Stimulated activated CD4-positive, alpha-beta T cell treated with anti-CD3 and anti-CD28 coated beads, Interleukin-12 subunit alpha, Interleukin-12 subunit beta, amount 100 ng/mL, for 4 hours (primary cell): ENCODE measurements at regions not wholly inside any gene's neighbourhood (a gene's known extent, or its start where the extent isn't known, plus 50 kb on each side); places are given as distances from the start of the nearest gene placed in this dataset.
"Not testable (repeated sequence)": the region's sequence is repeated elsewhere in the genome, so short reads cannot be mapped to it uniquely, and the experiment has no call there.

Experiments used
- DNase-seq: peaks from one replicate; pipeline ENCODE4 v3.0.0-alpha.2; 2020

DNA sequence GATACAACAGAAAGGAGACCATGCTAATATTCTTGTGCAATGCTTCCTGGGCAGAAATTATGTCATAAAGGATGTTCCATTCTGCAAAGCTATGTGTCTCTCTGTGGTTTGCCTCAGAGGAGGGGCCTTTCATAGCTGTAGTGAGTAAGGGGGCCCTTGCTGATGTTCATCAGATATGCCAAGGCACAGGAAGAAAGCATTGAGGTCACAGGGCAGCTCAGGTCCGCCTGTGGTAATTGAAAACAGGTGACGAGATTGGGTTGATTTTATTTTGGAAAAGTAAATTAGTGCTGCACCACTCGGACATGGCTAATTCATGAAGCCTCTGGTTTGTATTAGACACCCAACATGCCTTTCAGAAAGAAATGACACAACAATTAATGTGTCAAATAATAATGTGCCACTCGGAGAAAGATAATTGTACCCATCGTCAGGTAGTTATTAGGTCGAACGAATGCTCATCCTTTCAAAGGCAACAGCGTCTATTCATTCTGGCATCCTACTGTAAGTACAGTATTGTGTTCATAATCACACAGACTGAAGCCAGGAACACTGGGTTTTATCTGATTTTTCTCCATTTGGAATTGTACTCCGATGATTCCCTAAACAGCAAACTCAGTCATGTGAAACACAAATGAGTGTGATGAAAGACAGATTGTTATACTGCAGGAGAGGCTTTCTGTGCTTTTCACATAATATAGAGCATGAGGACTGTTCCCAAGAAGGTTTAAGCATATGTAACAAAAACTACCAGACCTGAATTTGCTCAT, 421.6 kb upstream of the KLF12 start:
- DNase-seq = no peak

DNA sequence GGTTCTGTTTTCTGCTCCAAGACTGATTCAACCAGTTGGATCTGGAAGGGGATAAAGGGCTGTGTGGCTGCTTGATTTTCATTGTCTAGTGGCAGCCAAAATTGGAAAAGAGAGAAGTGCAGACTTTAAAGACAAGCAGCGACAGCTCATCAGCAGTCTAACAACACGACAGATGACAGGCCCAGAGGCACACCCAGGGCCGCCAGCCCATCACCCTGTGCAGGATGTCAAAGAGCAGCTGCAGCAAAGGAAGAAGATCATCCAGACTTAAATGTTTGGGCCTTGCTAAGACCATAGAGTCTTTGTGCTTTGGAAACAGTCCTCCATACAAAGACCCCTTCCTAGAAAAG, 421.0 kb upstream of the KLF12 start:
- DNase-seq = no peak

DNA sequence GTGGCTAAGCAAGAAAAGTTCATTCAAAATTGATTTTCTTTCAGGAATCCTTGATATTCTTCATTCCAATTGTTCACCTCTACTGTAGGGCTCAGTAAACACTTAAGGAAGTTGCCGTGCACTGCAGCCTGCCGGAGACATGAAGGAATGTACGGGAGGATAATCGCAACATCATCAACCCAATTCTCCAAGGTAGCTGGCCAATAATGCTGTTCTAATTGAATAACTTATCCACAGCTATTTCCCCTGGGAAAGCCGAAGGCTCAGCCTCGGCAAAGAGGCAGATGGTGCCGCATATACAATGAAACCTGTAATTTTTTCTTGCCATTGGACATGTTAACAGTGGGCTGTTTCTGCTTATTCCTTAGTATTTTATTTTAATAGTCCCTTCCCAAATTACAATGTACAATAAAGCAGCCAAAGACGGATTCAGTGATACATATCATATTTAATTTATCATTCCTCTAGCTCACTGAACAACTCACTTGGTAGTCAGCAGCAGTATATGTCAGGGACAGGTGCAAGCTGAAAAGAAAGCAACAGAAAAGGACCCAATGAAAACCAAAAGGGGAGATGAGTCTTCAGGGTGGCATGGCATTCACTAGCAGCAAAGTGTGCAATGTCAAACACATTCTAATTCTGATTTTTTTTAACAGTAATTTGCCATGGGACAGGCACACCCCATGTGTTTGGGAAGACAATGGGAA, 420.5 kb upstream of the KLF12 start:
- DNase-seq = no peak

DNA sequence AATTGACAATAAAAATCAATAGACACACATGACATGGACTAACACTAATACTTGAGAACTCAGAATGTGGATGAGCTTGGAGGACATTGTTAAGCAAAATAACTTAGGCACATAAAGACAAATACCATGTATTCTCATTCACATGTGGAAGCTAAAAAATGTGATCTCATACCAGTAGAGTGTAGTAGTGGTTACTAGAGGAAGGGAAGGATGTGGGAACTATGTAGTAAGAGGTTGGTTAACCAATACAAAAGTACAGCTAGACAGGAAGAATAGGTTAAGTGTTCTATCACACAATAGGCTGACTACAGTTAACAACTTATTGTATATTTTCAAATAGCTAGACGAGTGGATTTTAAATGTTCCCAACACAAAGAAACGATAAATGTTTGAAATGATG, 415.8 kb upstream of the KLF12 start:
- DNase-seq = no peak

DNA sequence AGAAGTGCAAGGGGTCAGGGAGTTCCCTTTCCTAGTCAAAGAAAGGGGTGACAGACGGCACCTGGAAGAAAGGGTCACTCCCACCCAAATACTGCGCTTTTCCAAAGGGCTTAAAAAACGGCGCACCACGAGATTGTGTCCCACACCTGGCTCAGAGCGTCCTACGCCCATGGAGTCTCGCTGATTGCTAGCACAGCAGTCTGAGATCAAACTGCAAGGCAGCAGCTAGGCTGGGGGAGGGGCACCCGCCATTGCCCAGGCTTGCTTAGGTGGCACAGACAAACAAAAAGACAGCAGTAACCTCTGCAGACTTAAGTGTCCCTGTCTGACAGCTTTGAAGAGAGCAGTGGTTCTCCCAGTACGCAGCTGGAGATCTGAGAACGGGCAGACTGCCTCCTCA, 402.4 kb upstream of the KLF12 start:
- not testable (repeated sequence) for DNase-seq

DNA sequence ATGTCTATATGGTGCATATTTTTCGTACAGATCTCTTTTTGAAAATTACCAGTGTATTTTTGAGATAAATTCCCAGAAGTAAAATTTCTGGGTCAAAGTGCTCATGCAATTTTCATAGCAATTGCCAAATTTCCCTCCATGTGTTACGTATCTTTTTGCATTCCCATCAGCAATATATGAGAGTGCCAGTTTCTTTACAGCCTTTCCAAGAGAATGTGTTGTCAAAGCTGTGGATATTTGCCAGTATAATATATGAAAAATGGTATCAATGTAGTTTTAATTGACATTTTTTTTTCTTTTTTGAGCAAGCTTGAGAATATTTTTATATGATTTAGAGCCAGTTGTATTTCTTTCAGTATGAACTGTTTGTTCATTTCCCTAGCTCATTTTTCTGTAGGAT, 399.0 kb upstream of the KLF12 start:
- no peak for DNase-seq

DNA sequence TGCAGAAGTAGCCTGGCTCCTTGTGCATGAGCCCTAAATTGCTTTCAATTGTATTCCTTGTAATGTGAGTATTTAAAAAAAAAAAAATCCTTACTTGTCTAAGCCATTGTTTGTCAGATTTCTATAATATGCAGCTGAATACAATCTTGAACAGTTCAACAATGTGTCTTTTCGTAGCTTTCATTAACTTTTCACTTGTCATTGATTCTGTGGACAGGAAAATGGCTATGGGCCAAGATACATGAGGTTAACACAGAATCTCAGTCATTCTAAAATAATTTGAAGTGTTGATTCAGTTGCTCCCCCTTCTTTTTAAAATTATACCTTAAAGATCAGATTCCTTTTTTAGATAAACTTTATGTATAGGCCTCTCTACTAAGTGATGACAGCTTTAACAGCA, 395.8 kb upstream of the KLF12 start:
- DNase-seq = no peak

DNA sequence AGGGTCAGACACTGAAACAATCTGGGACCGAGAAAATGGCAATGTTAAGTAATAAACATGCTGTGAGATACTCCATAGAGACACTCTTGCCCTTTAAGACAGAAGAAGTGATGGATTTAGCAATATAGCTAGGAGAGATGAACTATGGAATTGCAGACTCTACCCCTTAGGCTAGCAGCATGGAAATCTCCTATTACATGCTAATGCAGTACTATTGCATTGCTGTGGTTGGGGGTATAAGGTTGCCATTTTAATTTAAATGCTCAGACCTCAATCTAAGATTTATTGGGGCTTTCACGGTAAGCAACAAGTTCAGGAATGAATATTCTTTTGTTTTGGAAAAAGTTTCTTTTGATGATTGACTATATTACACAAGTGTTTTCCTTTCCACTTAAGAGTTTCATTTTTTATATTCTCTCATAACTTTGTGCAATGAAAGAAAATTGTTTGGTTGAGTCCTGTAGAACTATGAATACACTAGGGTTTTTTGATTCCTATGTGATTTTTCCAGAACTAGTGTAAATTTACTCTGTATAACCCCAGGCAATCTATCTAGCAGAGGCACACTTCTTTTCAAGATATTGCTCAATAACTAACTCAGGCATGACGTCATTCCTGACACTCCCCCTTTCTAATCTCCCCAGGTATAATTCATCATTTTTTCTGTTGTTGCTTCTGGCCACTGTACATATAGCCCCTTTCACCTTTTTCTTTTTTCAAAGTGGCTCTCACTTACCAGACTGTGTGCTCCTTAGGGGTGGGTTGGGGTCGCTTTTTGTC, 394.7 kb upstream of the KLF12 start:
- DNase-seq = no peak

DNA sequence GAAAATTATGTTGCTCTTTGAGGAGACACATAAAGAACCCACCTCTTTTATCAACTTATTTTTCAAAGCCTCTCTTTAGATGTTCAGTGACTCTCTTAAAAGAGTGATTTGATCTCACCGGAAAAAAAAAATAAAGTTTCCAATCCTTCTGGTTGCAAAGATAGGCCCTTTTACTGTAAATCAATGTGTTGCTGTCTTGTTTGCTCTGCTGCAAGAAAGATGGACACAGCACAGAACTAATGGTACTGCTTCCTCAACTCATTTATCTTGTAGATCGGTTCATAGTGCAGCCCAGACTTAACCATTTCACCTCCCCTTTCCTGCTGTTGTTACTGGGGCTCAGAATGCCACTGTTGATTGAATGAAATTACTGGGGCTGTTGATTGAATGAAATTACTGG, 388.9 kb upstream of the KLF12 start:
- no peak for DNase-seq

DNA sequence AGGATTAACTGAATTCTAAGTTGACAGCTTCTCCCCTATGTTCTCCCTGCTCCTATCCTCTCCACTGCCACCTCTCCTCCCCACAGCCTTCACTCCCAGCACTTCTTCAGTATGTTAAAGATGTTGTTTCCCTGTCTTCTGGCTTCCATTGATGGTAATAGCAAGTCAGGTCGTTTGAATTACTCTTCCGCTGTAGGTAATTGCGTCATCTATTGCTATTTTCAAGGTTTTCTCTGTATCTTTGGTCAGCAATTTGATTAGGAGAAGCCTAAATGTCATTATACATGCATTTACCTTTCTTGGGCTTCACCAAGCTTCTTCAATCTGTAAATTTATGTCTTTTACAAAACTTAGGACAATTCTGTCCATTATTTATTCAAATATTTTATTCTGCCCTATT, 377.3 kb upstream of the KLF12 start:
- no peak for DNase-seq

DNA sequence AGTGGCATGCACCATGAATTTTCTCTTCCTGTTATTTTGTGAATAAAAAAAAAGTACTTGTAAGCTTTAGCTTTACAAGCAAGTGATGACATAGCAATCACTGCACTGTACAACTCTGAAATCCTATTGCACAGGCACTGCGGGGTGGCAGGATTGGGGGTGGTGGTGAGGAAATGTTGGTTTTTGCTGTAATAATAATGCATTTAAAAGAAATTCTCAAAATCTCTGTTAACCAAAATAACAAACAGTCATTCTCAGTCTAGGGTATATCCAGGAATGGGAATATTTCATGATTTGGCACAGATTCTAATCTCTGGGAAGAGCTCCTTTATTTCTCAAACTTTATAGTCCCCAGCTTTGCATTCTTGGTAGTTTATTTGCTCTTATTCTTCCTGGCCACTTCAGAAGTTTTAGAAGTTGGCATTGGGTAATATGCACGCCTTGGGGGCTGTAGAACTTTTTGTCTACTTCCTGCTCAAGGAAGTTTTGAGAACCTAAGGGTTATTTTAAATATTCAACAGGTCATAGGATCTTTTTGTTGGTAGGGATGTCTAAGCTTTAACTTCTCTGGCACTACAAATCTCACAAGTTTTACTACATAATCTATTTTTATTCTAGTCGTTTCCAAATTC, 353.0 kb upstream of the KLF12 start:
- DNase-seq = no peak

DNA sequence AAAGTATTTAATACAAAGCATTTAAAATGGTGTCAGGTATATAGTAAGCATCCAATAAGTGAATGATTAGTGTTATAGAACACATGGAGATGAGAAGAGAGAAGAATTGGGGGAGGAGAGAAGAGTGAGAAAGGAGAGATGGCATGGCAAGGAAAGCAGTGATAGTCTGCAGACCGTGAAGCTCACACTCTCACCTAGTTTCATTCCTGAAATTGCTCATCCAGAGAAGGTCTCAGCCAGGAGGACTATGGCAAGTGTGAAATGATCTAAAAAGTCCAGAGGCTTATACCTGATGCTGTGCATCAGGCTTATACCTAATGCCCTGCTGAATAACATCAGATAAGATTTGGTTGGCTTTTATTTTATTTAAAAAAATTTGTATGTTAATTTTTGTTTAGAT, 351.6 kb upstream of the KLF12 start:
- DNase-seq = no peak

DNA sequence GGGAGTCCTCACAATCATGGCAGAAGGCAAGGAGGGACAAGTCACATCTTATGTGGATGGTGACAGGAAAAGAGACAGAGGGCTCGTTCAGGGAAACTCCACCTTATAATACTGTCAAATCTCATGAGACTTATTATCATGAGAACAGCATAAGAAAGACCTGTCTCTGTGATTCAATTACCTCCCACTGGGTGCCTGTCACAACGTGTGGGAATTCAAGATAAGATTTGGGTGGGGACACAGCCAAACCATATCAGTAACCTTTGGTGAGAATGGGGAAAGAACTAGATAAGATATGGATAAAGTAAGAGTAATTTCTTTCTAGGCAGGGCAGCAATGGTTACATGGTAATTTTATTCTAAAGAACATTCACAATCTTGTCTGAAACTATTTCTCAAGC, 344.9 kb upstream of the KLF12 start:
- no peak for DNase-seq

DNA sequence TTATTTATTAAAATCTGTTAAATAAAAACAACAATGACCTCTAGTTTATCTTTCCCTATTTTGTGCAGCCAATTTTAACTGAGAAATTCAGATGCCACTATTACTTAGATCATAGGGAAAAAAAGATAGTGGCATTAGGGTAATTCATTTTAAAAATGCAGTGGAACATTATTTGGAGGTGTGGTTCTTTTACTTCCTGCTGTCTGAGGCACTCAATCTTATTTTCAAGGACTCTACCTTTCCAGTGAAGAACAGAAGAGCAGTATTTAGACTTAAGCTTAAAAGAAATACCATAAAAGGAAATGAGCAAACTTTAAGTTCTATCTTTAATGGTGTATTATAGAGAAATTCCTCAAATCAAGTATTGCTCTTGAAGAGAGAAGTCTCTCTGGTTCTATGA, 342.6 kb upstream of the KLF12 start:
- DNase-seq = no peak

DNA sequence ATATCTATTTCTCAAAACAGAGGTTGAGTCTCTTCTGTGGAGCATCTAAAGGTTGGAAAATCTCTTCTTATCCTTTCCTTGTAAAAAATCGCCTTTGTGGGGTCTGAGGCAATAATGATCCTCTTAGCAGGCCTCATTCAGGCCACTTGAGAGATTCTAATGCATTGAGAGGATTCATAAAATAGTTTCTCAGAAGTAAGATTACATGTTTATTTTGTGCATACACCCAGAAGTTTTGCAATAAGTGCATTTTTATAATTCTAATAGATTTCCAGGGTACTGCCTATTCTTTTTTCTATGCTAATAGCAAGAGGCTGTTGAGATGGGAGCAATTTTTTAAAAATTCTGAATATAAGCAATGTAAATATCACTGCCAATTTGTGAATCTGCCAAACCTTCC, 342.2 kb upstream of the KLF12 start:
- no peak for DNase-seq

DNA sequence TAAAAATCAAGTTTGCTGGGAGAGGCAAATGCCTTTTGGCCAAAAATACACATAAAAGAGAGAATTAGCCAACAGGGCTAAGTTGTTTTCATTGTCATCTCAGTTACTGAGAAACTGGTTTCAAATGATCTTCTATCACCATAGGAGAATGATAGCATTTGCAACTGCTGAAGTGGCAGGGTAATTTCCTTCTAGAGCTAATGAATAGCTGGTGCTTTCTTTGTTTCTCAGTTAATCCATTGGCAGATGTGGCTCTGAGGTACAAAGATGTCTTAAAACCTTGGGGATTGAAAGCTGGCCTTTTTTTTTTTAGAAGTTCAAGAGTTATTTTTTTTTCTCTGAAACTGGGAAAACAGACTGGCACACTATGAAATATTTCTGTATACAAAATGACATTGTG, 332.7 kb upstream of the KLF12 start:
- no peak for DNase-seq

DNA sequence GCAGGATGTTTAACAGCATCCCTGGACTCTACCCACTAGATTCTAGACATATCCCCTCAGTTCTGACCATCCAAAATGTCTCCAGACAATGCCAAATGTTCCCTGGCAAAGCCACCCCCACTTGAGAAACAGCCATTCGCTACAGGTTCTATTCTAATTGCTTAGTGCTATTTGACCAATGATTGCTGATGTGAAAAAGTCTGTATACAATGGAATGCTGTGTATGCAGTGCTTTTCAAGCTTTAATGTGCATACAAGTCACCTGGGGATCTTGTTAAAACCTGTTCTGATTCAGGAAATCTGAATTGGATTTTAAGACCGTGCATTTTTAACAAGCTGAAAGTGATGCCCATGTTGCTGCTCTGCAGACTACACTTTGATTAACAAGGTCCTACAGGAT, 331.8 kb upstream of the KLF12 start:
- no peak for DNase-seq

DNA sequence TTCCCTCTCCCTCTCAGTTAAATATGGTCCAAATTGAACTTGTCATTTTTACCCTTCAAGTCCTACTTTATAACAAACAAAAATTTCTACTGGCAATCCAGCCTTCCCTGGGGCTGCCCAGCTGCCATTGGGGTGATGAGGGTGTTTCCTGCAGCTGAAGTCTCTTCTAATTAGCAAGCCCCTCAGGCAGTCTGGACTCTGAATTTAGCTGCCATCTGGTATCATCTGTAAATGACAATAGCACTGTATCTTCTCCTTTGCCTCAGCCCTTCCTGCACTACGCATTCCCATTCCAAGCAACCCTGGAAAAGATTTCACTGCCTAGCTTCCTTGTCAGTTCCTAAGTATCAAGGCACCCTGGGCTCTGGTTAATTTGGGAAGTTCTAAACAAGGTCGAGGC, 331.1 kb upstream of the KLF12 start:
- no peak for DNase-seq

DNA sequence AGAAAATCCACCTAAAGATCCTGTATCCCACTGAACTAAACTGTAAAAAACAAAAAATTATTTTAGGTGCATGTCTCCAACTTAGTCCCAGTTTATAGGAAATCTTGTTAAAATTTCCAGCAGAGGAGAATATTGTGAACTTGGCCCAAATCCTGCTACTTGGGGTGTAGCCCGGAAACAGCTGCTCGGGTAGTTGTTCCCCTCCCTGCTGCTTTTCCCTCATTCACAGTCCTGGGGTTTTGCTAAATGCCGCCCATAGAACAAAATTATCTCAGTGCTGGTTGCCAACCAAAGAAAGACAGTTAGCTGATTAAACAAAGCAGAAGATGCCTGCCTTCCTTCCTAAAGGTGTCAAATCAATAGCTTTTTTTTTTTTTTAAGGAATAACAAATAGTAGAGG, 330.5 kb upstream of the KLF12 start:
- no peak for DNase-seq

DNA sequence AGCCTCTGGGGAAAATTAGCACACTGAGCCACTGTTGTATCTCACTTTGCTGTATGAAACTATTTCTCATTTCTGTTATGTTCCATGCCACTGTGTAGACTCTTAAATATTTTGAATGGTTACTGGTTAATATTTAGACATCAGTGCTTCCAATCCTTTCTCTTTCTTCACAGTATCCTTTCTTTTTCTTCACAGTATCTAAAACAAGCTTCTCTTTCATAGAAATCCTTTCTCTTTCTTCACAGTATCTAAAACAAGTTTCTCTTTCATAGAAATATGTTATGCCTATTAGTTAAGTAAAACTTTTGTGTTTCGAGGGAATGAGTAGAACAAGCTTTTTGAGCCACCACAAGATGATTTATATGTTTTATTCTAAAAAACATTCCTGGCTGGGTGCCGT, 326.8 kb upstream of the KLF12 start:
- DNase-seq = no peak

DNA sequence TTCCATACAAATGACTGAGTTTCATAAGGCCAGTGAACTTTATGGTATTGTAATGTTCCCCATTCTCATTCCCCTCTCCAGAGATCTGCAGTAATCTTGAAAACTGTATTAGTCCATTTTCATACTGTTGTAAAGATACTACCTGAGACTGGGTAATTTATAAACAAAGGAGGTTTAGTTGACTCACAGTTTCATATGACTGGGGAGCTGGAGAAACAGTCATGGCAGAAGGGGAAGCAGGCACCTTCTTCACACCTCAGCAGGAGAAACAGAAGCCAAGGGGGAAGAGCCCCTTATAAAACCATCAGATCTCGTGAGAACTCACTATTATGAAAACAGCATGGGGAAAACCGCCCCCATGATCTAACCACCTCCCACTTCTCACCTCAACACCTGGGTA, 318.7 kb upstream of the KLF12 start:
- DNase-seq = no peak

DNA sequence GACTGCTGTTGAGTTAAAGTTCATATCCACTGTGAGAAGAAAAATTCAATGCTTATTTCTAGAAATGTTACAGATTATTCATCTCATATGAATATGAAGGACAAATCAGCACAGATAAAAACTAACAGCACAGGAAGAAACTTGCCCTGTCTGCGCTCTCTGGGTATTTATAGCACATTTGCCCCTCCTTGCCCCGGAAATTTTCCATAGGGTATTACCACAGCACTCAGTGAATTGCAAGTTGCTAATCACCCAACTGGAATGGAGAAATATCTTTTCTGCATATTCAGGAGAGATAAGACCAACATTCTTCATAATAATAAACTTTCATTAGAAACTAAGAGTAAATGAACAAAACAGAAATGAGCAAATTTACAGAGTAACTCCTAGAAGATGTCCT, 318.0 kb upstream of the KLF12 start:
- DNase-seq = no peak

DNA sequence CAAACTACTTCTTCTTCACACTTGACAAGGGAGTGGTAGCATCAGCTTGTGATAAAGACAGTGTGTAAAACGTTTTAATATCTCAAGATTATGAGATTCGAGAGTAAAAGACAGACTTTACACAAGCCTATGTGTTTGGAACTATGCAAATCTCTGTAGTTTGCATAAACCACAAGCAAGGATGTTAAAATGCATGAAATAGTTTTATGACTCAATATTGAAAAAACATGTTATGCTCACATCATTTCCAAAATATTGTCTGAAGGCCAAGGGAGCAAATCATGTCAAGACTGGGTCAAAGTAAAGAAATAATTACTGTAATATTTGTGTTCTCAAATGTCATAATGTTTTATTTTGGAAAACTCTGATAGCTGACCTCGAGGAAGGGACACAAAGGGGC, 316.8 kb upstream of the KLF12 start:
- no peak for DNase-seq

DNA sequence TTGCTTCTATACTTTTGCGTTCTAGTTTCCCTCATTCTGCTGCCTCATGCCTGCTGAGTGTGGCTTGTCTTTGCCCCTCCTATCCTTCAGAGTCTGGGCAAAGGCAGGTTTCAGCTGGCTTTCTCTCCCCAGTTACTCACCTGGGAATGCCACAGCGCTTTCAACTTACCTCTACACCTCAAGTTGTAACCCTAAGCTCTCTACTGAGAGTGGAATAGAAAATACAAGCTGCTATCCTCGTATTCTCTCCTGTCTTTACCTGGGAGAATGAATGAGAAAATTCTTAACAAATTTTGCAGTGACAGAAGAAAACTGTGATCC, 316.3 kb upstream of the KLF12 start:
- DNase-seq = no peak
